Neural progenitor cell (in vitro differentiated cells): ENCODE measurements at regions not wholly inside any gene's neighbourhood (a gene's known extent, or its start where the extent isn't known, plus 50 kb on each side); places are given as distances from the start of the nearest gene placed in this dataset.

Experiments
- DNase-seq: peaks from one replicate; pipeline ENCODE4 v3.0.0-alpha.2; 2016; ENCODE audit warnings: low spot score
- H2AFZ ChIP-seq: fragments of 200-600 bp; sonication (generic); replicated peaks from 2 replicates; pipeline ENCODE4 v1.6.1; 2016; ENCODE audit warnings: antibody characterized with exemption
- H3F3A ChIP-seq: fragments of 200-600 bp; sonication (generic); 2 replicates; pipeline ENCODE4 v1.6.1; 2016; ENCODE audit warnings: antibody characterized with exemption, low read depth
- H3K27ac ChIP-seq: fragments of 200-600 bp; sonication (generic); 2 replicates; pipeline ENCODE4 v1.5.1; 2016; ENCODE audit warnings: mild to moderate bottlenecking
- H3K27me3 ChIP-seq: fragments of 200-600 bp; sonication (generic); 2 replicates; pipeline ENCODE4 v1.6.1; 2016; ENCODE audit warnings: mild to moderate bottlenecking, moderate library complexity
- H3K36me3 ChIP-seq: fragments of 200-600 bp; sonication (generic); 2 replicates; pipeline ENCODE4 v1.5.1; 2016
- H3K4me1 ChIP-seq: fragments of 200-600 bp; sonication (generic); 2 replicates; pipeline ENCODE4 v1.6.1; 2016; ENCODE audit warnings: mixed run types
- H3K4me2 ChIP-seq: fragments of 200-600 bp; sonication (generic); 2 replicates; pipeline ENCODE4 v1.6.1; 2016
- H3K4me3 ChIP-seq: fragments of 200-600 bp; sonication (generic); 2 replicates; pipeline ENCODE4 v1.5.1; 2016
- H3K79me2 ChIP-seq: fragments of 200-600 bp; sonication (generic); 2 replicates; pipeline ENCODE4 v1.6.1; 2016; ENCODE audit warnings: low read depth
- H3K9ac ChIP-seq: fragments of 200-600 bp; sonication (generic); 2 replicates; pipeline ENCODE4 v1.6.1; 2016
- H3K9me3 ChIP-seq: fragments of 200-600 bp; sonication (generic); 2 replicates; pipeline ENCODE4 v1.5.1; 2016; ENCODE audit warnings: low read depth
- H4K20me1 ChIP-seq: fragments of 200-600 bp; sonication (generic); 2 replicates; pipeline ENCODE4 v1.6.1; 2016; ENCODE audit warnings: low read depth
- H3K27ac Mint-ChIP-seq: 3 replicates; pipeline ENCODE4 v1.8.0; 2021; ENCODE audit warnings: mixed read lengths
- H3K27me3 Mint-ChIP-seq: 2 replicates; pipeline ENCODE4 v1.8.0; 2022; ENCODE audit warnings: low read depth, mild to moderate bottlenecking, inconsistent platforms, moderate library complexity, mixed read lengths; ENCODE audit not compliant: insufficient read depth
- H3K36me3 Mint-ChIP-seq: 3 replicates; pipeline ENCODE4 v1.8.0; 2021; ENCODE audit warnings: mixed read lengths
- H3K4me1 Mint-ChIP-seq: 3 replicates; pipeline ENCODE4 v1.8.0; 2021; ENCODE audit warnings: mixed read lengths
- H3K4me3 Mint-ChIP-seq: 3 replicates; pipeline ENCODE4 v1.8.0; 2021; ENCODE audit warnings: mild to moderate bottlenecking, moderate library complexity, mixed read lengths
- H3K9me3 Mint-ChIP-seq: 3 replicates; pipeline ENCODE4 v1.8.0; 2020; ENCODE audit warnings: mixed read lengths
- CTCF ChIP-seq: fragments of 200-600 bp; sonication (generic); IDR thresholded peaks from 2 replicates; pipeline ENCODE4 v1.5.1; 2017; ENCODE audit warnings: antibody characterized with exemption, mild to moderate bottlenecking
- EZH2 ChIP-seq: fragments of 200-600 bp; sonication (generic); IDR thresholded peaks from 2 replicates; pipeline ENCODE4 v1.6.1; 2017; ENCODE audit warnings: antibody characterized with exemption, mild to moderate bottlenecking, moderate library complexity
- EZH2phosphoT487 ChIP-seq: fragments of 200-600 bp; sonication (generic); IDR thresholded peaks from 2 replicates; pipeline ENCODE4 v1.6.1; 2017; ENCODE audit warnings: antibody characterized with exemption

- Histone ChIP-seq H2AFZ (no peak overlapping the region), H3K79me2 (no peaks in the 10 kb centered on the region), H3K4me2 (no peak overlapping the region), H3K27me3 (no peaks in the 10 kb centered on the region), H3K4me1 (peaks cover 5% of the 10 kb centered on the region), H3K36me3 (no peaks in the 10 kb centered on the region), H3F3A (no peaks in the 10 kb centered on the region), H3K9me3 (no peaks in the 10 kb centered on the region), H4K20me1 (no peaks in the 10 kb centered on the region), H3K4me3 (no peak overlapping the region), H3K27ac (no peak overlapping the region), H3K9ac (no peak overlapping the region)
- H3K4me1 Mint-ChIP-seq: peaks cover 4% of the 10 kb centered on the region
- no peaks in the 10 kb centered on the region for H3K36me3 Mint-ChIP-seq
- H3K9me3 Mint-ChIP-seq: peaks cover 6% of the 10 kb centered on the region
- no peak for DNase-seq
- no peak overlapping the region for H3K4me3 Mint-ChIP-seq
- TF ChIP-seq CTCF (no peak), EZH2 (no peak)
- peaks cover 2% of the 10 kb centered on the region for H3K27me3 Mint-ChIP-seq
- no peak overlapping the region for H3K27ac Mint-ChIP-seq
These were observed 404.7 kb downstream of the KCNRG start for GRCh38 chr13:50419896-50420295.

GRCh38 chr13:50420718-50421472 lies 405.7 kb downstream of the KCNRG start:
- Mint-ChIP-seq H3K4me1 (peaks cover 4% of the 10 kb centered on the region), H3K36me3 (no peaks in the 10 kb centered on the region), H3K4me3 (no peak overlapping the region), H3K9me3 (no peaks in the 10 kb centered on the region), H3K27me3 (peaks cover 2% of the 10 kb centered on the region), H3K27ac (no peak overlapping the region)
- Histone ChIP-seq H2AFZ (no peak overlapping the region), H3F3A (no peaks in the 10 kb centered on the region), H3K36me3 (no peaks in the 10 kb centered on the region), H3K79me2 (no peaks in the 10 kb centered on the region), H3K9me3 (no peaks in the 10 kb centered on the region), H4K20me1 (no peaks in the 10 kb centered on the region), H3K9ac (no peak overlapping the region), H3K4me1 (peaks cover 5% of the 10 kb centered on the region), H3K27ac (no peak overlapping the region), H3K4me2 (no peak overlapping the region), H3K4me3 (no peak overlapping the region), H3K27me3 (no peaks in the 10 kb centered on the region)
- TF ChIP-seq CTCF (no peak), EZH2phosphoT487 (no peak), EZH2 (no peak)
- no peak for DNase-seq

- H3K27me3 ChIP-seq: no peaks in the 10 kb centered on the region
These were observed 406.4 kb downstream of the KCNRG start for GRCh38 chr13:50421473-50422130.

More at GRCh38 chr13:50421473-50422130, 406.4 kb downstream of the KCNRG start:
- Histone ChIP-seq H3K9me3 (no peaks in the 10 kb centered on the region), H4K20me1 (no peaks in the 10 kb centered on the region), H3K27ac (no peak overlapping the region), H3K36me3 (no peaks in the 10 kb centered on the region), H3K79me2 (no peaks in the 10 kb centered on the region), H3K9ac (no peak overlapping the region), H3K4me3 (no peak overlapping the region), H2AFZ (no peak overlapping the region), H3K4me1 (peaks cover 5% of the 10 kb centered on the region), H3F3A (no peaks in the 10 kb centered on the region), H3K4me2 (no peak overlapping the region)
- Mint-ChIP-seq H3K27me3 (no peaks in the 10 kb centered on the region), H3K36me3 (no peaks in the 10 kb centered on the region), H3K4me3 (no peak overlapping the region), H3K4me1 (peaks cover 4% of the 10 kb centered on the region), H3K9me3 (no peaks in the 10 kb centered on the region), H3K27ac (no peak overlapping the region)
- no peak for TF ChIP-seq CTCF
- no peak for TF ChIP-seq EZH2phosphoT487
- TF ChIP-seq EZH2: no peak
- no peak for DNase-seq
